MM.1S (cell line): ENCODE measurements at regions not wholly inside any gene's neighbourhood (a gene's known extent, or its start where the extent isn't known, plus 50 kb on each side); places are given as distances from the start of the nearest gene placed in this dataset.

Experiments
- CTCF ChIP-seq: fragments of 300-600 bp; sonication (generic); IDR thresholded peaks from 2 replicates; pipeline ENCODE4 v1.5.1; 2016; ENCODE audit warnings: antibody characterized with exemption, low read length, mixed read lengths
- EZH2 ChIP-seq: fragments of 300-600 bp; sonication (generic); optimal IDR thresholded peaks from 2 replicates; pipeline ENCODE3; 2017; ENCODE audit warnings: low read depth, mild to moderate bottlenecking, antibody characterized with exemption, low read length, mixed read lengths

GRCh38 chr6:122114717-122115116 is 284.7 kb upstream of the HSF2 start:
- TF ChIP-seq CTCF = no peak
- TF ChIP-seq EZH2 = no peak
